Breast epithelium (tissue), 3 donors: ENCODE measurements at regions not wholly inside any gene's neighbourhood (a gene's known extent, or its start where the extent isn't known, plus 50 kb on each side); places are given as distances from the start of the nearest gene placed in this dataset.

ENCODE experiments used
- POLR2A ChIP-seq: fragments of 450-650 bp; IDR thresholded peaks from one replicate; pipeline ENCODE4 v1.6.1; 2016; ENCODE audit warnings: antibody characterized with exemption, mild to moderate bottlenecking, moderate library complexity
- TF ChIP-seq, protein P1 (sequence below), 3 donors: fragments of 450-650 bp; IDR thresholded peaks; one replicate each; pipeline ENCODE4 v1.5.1; 2016 to 2017; ENCODE audit warnings: antibody characterized with exemption in 3 of 3, mild to moderate bottlenecking in 3 of 3, moderate library complexity in 3 of 3

DNA sequence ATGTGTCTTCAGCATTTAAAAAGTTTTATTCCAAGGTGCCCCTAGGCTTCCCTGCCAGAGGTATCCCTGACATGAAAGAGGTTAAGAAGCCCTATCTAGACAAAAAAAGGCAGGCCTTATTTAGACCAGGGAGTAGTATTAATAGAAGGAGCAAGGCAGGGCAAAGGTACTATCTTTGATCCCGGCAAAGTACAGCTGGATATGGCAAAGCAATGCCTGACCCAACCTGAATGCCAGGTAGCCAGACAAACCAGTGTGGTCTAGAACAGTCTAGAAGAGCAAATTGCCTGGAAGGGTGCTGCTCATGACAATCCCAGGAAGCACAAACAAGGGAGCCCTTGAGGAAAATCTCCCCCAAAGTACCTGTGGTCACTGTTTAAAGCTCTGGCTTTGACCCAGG is 62.6 kb upstream of the SYT13 start:
- TF ChIP-seq, protein P1, sequence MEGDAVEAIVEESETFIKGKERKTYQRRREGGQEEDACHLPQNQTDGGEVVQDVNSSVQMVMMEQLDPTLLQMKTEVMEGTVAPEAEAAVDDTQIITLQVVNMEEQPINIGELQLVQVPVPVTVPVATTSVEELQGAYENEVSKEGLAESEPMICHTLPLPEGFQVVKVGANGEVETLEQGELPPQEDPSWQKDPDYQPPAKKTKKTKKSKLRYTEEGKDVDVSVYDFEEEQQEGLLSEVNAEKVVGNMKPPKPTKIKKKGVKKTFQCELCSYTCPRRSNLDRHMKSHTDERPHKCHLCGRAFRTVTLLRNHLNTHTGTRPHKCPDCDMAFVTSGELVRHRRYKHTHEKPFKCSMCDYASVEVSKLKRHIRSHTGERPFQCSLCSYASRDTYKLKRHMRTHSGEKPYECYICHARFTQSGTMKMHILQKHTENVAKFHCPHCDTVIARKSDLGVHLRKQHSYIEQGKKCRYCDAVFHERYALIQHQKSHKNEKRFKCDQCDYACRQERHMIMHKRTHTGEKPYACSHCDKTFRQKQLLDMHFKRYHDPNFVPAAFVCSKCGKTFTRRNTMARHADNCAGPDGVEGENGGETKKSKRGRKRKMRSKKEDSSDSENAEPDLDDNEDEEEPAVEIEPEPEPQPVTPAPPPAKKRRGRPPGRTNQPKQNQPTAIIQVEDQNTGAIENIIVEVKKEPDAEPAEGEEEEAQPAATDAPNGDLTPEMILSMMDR (IDR thresholded peaks at IDR 0.05), result no peak
- no peak for TF ChIP-seq POLR2A
